CD4-positive, alpha-beta T cell treated with Interleukin-2 at 100 ng/mL for 4 hours (primary cell): ENCODE measurements at regions not wholly inside any gene's neighbourhood (a gene's known extent, or its start where the extent isn't known, plus 50 kb on each side); places are given as distances from the start of the nearest gene placed in this dataset.
"Not testable (repeated sequence)": the region's sequence is repeated elsewhere in the genome, so short reads cannot be mapped to it uniquely, and the experiment has no call there.

Source experiments
- DNase-seq: peaks from one replicate; pipeline ENCODE4 v3.0.0-alpha.2; 2020; ENCODE audit warnings: low spot score

GRCh38 chr16:52309446-52310416, 237.2 kb downstream of the TOX3 start:
- DNase-seq, result no peak

- DNase-seq, result no peak
Measured at GRCh38 chr16:52308051-52308450, 238.9 kb downstream of the TOX3 start.

- no peak for DNase-seq
Measured at GRCh38 chr16:52301026-52301425, 245.9 kb downstream of the TOX3 start.

- DNase-seq, result no peak
Measured at GRCh38 chr16:52298769-52299168, 248.2 kb downstream of the TOX3 start.

- not testable (repeated sequence) for DNase-seq
Measured at GRCh38 chr16:52296706-52297315, 250.1 kb downstream of the TOX3 start.

GRCh38 chr16:52296076-52296475, 250.9 kb downstream of the TOX3 start:
- DNase-seq, result no peak

GRCh38 chr16:52294660-52295059, 252.3 kb downstream of the TOX3 start:
- no peak for DNase-seq

GRCh38 chr16:52293204-52293603, 253.7 kb downstream of the TOX3 start:
- DNase-seq, result no peak

GRCh38 chr16:52283584-52284375, 263.2 kb downstream of the TOX3 start:
- no peak for DNase-seq

GRCh38 chr16:52283018-52283417, 263.9 kb downstream of the TOX3 start:
- DNase-seq, result no peak

GRCh38 chr16:52280086-52280485, 266.9 kb downstream of the TOX3 start:
- no peak for DNase-seq

GRCh38 chr16:52271088-52271750, 275.7 kb downstream of the TOX3 start:
- no peak for DNase-seq

- DNase-seq, result no peak
Measured at GRCh38 chr16:52265446-52265861, 281.5 kb downstream of the TOX3 start.

- no peak for DNase-seq
Measured at GRCh38 chr16:52257534-52257933, 289.4 kb downstream of the TOX3 start.

GRCh38 chr16:52256310-52257078, 290.4 kb downstream of the TOX3 start:
- DNase-seq, result no peak

GRCh38 chr16:52254746-52255145, 292.2 kb downstream of the TOX3 start:
- DNase-seq, result no peak

GRCh38 chr16:52252680-52253079, 294.3 kb downstream of the TOX3 start:
- DNase-seq, result no peak

- DNase-seq, result no peak
Measured at GRCh38 chr16:52251495-52251894, 295.4 kb downstream of the TOX3 start.

- no peak for DNase-seq
Measured at GRCh38 chr16:52247737-52248136, 299.2 kb downstream of the TOX3 start.

- no peak for DNase-seq
Measured at GRCh38 chr16:52238710-52239109, 308.2 kb downstream of the TOX3 start.

GRCh38 chr16:52237823-52238222, 309.1 kb downstream of the TOX3 start:
- DNase-seq, result no peak
